CD1c-positive myeloid dendritic cell (primary cell): ENCODE measurements at regions not wholly inside any gene's neighbourhood (a gene's known extent, or its start where the extent isn't known, plus 50 kb on each side); places are given as distances from the start of the nearest gene placed in this dataset.

Experiments used
- DNase-seq: peaks from one replicate; pipeline ENCODE4 v3.0.0-alpha.2; 2016; ENCODE audit errors: extremely low spot score

GRCh38 chr9:107210775-107211174 lies 72.3 kb upstream of the RAD23B start:
- DNase-seq, result no peak

GRCh38 chr9:107211284-107211923 lies 71.7 kb upstream of the RAD23B start:
- no peak for DNase-seq

GRCh38 chr9:107212613-107213012 lies 70.5 kb upstream of the RAD23B start:
- DNase-seq, result no peak

GRCh38 chr9:107213080-107213479 lies 70.0 kb upstream of the RAD23B start:
- no peak for DNase-seq

GRCh38 chr9:107213561-107214028 lies 69.5 kb upstream of the RAD23B start:
- peak; percentile 68 for DNase-seq

- no peak for DNase-seq
These were observed 68.7 kb upstream of the RAD23B start for GRCh38 chr9:107214381-107214780.

GRCh38 chr9:107214915-107215314 lies 68.2 kb upstream of the RAD23B start:
- DNase-seq, result no peak

- no peak for DNase-seq
These were observed 67.7 kb upstream of the RAD23B start for GRCh38 chr9:107215381-107215780.

DNA sequence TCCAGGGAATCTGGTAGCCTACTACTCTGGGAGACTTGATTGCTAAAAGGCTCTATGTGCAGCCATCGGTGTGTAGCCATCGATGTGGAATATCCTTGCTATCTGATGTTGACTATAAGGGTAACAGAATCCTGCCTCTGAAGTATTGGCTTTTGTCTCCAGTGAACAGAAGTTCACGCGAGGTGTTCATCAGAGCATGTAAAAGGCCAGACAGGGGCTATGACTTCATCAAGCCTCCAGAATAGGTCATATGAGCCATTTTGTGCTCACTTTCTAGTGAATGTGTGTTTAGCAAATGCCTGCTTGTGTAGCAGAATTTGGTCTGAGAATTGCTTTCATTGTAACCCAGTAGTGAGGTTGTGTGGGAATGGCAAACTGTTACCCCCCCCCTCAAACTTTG lies 66.8 kb upstream of the RAD23B start:
- no peak for DNase-seq

- peak; percentile 44 for DNase-seq
These were observed 64.1 kb upstream of the RAD23B start for GRCh38 chr9:107218829-107219485.

- no peak for DNase-seq
These were observed 63.5 kb upstream of the RAD23B start for GRCh38 chr9:107219486-107220077.

DNA sequence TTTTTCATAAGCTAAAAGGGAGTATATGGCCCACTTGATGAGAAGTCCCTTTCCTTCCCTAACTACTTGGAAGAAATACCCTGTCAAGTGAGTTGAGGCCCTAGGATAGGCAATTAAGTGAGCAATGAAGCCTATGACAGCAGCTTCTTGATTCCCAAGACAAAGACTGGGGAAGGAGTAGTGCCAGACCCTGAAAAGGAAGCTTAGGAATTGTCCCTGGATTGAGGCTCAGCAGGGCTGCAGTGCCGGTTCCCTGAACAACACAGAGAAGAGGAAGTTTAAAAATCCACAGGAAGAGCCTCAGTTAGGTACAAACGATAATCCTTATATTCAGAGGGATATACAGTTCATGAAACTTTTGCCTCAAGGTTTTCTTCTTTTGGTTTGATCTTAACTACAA lies 61.8 kb upstream of the RAD23B start:
- DNase-seq, result no peak

DNA sequence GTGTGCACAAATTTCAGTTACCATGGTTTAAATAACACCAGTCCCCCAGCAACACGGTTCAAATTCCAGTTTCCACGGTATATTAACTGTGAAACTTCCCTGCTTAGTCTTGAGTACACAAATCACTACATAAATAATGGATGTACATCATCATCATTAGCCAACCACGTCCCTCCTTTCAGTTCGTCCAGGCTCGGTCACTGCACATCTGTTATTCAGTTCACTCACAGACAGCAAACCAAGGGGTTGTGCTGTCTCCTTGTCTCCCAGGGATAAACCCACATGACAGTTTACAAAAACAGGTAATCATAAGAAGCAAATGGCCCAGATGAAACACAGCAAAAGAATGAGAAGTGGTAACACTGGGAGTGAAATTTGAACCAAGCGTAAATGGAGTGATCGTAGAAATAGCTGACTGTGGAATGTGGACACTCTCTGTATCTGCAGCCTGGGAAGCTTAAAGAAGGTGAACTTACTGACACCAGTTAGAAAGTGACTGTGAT lies 61.0 kb upstream of the RAD23B start:
- no peak for DNase-seq

DNA sequence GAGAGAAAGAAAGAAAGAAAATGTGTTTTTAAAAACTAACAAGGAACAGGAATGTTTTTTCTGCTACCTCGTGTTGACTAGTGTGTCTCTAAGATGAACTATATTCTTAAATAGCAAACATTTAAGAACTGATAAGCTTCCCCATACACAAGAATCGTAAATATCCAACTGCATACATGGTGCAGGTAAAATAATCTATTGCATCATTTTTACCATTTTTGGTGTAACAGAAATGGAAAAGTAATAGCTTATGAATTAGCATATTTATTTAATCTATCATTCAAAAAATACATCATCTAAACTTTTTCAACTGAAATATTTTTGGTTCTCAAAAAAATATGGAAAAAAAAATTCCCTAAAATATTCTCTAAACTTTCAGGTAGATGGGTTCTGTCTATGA lies 59.7 kb upstream of the RAD23B start:
- no peak for DNase-seq

- DNase-seq, result no peak
These were observed 58.8 kb upstream of the RAD23B start for GRCh38 chr9:107224252-107224651.

GRCh38 chr9:107226421-107226820 lies 56.7 kb upstream of the RAD23B start:
- no peak for DNase-seq

DNA sequence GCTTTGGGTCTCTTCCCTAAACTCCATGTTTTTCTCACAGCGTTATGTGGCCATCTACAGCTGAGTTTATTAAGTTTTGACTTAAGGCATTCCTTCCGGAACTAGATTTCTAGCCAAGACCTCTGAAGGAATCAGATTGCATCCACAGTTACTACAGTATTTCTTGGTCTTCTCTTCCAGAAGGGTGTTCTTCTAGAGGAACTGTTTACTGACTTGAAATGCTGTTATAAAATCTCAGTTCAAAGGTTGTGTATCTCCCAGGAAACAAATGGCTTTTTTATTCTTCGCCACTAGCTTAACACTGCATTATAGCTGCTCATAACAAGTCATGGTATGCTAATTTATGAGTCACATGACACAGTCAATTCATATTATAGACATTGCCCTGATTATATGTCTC lies 55.3 kb upstream of the RAD23B start:
- no peak for DNase-seq

GRCh38 chr9:107228496-107229039 lies 54.5 kb upstream of the RAD23B start:
- no peak for DNase-seq

GRCh38 chr9:107229241-107229741 lies 53.8 kb upstream of the RAD23B start:
- no peak for DNase-seq
